NCI-H2107 (cell line): ENCODE measurements at regions not wholly inside any gene's neighbourhood (a gene's known extent, or its start where the extent isn't known, plus 50 kb on each side); places are given as distances from the start of the nearest gene placed in this dataset.

ENCODE experiments used
- DNase-seq: peaks from one replicate; lab custom pipeline; 2025; lab: John Stamatoyannopoulos, UW

DNA sequence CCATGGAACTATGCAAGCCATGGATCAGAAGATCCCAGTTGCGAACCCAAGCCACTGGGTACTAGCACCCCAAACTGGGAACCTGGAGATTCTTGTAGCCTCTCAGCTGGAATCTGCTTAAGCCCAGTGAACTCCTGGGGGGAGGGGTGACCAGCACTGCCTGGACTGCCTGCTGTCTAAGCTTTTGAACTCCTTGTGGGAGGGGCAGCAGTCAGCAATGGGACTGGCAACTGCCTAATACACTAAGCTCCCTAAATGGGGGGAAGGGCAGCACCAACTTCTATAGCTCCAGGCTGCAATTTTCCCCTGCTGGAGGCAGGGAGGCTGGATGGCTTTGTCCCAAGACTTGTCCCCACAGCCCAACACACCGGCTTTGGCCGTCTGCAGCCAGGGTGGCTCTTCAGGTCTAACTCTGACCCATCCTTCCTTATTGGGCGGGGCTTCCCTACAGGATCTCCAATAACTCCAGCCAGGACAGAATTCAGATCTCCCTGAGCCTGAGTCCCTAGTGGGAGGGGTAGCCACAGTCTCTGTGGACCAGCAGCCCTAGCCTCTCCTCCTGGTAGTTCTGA is 485.1 kb downstream of the SOX5 start:
- no peak for DNase-seq

DNA sequence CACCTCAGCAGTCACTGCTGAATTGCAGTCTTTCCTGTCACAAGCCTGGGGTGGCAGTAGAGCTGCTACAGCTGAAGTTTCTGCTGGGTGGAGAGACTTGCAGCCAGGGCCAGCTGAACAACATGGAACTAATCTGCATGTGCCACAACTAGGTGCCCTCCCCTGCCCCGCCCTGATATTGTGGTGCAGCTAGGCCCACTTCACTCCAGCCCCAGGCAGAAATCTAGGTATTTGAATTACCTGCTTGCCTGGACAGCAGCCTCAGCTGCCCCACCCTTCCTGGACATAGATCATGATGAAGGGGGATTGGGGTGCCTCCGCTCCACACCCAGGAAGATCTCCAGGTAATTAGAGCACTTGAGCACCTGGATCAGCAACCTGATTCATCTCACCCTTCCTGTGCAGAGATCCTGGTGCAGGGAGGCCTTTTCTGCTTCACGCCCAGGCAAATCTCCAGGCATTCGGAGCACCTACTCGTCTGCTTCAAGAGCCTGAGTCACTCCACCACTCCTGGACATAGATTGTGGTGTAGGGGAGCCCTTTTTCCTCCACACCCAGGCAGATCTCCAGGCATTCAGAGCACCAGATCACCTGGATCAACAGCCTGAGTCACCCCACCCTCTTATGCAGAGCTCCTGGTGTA is 477.0 kb downstream of the SOX5 start:
- no peak for DNase-seq

DNA sequence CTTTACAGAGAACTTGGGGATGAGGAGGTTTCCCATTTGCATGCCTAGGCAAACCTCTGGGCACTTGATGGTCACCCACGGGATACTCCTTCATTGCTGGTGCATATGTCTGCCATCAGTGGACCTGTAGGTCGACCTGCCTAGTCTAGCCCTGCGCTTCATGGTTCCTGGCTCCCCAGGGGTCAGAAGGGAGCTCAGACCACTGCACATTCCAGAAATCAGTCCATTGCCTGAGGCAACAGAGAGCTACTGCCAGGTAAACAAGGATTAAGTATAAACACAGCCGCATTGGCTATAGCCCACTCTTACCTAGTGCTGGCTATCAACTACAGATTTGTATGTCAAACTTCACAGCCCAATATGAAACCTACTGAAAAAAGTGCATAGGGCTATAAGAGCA is 476.4 kb downstream of the SOX5 start:
- DNase-seq: no peak

DNA sequence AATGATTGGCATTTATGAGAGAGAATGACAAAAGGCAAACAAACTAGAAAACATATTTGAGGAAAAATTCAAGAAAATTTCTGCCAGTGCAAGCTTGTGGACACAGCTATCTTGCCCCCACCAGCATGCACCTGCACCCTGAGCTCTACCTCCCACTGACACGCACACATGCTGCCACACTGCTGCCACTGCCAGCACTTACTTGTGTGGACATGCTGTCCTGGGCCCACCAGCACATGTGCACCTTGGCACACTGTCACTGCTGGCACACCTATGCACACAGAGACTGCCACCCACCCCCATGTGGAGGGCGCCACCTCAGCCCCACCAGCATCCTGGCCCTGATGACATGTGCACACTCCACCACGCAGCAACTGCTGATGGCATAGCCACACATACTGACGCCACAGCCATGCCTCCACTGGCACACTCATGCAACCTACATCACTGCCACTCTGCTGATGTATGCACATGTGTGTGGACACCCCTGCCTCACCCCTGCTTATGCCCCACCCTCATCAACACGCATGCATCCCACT is 475.0 kb downstream of the SOX5 start:
- no peak for DNase-seq
